NCI-H1105 treated with DMSO at 0.1 percent for 48 hours (cell line): ENCODE measurements at regions not wholly inside any gene's neighbourhood (a gene's known extent, or its start where the extent isn't known, plus 50 kb on each side); places are given as distances from the start of the nearest gene placed in this dataset.
"Not testable (repeated sequence)": the region's sequence is repeated elsewhere in the genome, so short reads cannot be mapped to it uniquely, and the experiment has no call there.

ENCODE experiments used
- DNase-seq: peaks from one replicate; lab custom pipeline; 2025; lab: John Stamatoyannopoulos, UW

DNA sequence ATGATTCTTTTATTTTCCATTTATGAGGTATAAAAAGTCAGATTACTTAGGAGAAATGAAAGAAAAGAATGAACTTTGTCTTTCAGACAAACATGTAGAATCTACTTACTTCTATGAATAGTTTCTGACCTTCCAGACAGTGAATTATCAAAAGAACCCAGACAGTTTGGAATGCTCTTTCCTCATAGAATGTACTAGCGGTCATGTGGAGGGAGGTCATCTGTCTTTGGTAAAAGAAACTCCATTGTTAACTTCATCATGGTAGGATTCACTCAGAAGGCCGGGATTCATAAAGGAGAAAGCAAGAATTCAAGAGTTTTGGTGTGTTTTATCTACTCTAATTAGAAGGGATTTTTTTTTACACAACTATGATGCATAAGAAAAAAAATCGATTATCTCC lies 144.8 kb upstream of the ZNF804B start:
- no peak for DNase-seq

DNA sequence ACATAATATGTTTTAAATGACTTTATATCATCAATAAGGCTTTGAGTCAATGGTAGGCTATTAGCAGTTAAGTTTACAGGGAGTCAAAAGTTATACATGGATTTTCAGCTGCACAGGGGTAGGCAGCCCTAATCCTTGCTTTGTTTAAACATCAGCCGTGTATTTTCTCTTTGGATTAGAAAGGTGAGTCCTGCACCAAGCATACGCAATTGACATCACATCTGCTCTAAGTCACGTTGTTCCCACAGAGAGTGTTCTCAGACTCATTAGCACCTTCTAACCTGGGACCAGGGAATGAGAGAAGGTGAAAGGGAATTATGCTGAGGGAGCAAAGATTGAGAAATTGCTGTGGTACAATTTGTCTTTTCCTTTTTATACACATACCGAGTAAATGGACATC lies 148.6 kb upstream of the ZNF804B start:
- no peak for DNase-seq

DNA sequence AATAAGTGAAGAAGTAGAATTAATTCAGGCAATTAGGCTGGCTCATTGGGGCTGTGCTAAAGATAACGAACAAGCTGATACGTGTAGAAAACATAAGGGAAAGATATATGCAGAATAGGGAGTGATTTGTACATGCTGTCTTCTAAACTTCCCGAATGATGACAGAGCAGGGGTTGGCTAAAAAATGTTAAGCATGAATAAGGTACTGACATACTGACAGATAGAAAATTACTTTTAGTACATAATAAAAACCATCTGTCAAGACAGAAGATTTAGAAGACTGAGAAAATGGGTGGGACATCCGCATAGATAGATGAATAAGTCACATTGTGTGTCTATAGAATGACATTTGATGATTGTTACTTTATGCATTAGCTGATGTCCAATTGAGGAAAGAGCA lies 158.8 kb upstream of the ZNF804B start:
- no peak for DNase-seq

DNA sequence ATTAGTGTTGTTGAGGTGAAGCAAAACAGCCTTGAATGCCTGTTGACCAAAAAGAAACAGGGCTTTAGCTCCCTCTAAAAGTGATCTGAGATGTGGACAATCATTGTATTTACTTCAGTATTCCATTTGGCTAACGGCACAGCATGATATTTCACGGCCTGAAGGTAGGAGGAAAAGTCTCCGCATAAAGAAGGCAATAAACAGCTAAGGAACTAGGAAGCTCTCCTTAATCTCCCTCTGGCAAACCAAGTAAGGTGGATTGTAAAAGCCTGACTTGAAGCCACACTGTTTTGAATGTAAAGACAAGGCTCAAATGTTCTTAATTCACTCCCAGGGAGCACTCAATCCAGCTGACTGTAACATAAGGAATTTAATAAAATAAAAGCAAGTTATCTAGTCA lies 160.0 kb upstream of the ZNF804B start:
- DNase-seq, result no peak

DNA sequence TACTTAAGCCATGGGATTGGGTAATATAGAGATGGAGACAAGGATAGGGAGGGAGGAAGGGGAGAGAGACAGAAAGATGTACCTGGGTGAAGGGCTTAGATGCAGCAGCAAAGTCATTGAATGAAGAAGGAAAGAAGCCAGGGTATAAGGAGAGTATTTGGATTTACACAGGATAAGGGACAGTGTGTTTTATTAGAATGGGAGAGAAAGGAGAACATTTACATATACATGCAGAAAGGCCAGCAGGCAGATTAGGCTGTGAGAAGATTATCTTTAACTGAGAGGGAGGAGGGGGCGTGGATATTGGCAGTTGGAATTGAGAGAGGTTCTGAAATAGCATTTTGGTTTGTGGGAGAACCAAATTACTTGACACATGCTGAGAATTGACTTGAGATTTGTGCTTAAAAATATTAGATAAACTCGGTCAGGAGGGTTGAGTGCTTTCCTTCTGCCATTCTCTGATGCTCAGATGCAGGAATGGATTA lies 161.5 kb upstream of the ZNF804B start:
- DNase-seq, result no peak

DNA sequence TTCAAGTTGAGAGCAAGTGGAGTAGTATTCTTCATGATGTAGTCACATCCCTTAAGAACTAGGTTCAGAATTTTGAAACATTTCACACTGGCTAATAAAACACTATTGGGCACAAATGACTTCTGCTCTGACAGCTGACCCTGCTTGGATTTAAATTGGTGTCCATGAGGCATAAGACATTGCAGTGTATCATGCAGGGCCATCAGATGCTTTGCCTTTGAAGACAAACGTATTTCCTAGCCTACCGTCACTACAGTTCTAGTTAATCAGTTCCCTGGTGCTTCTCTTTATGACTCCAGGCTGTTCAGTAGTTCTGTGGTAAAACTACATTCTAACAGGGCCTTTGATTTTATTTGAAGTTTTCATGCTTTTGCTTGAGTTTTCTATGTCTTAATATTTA lies 168.5 kb upstream of the ZNF804B start:
- DNase-seq, result no peak

DNA sequence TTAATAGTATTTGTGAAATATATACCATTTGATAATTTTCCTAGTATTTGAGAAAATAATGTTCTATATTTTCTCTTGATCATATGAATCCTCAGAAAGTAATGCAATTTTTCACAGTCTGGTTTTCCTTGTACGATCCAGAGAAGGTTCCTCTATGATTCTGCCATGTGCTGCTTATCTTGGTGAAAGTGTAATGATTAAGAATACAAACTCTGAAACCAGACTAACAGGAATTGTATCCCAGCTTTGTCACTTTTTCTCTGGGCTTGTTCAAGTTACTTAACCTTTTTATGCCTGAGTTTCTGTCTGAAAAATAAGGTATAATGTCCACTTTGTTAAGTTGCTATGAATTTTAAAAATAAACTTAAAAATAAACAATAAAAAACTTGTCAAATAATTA lies 169.6 kb upstream of the ZNF804B start:
- no peak for DNase-seq

DNA sequence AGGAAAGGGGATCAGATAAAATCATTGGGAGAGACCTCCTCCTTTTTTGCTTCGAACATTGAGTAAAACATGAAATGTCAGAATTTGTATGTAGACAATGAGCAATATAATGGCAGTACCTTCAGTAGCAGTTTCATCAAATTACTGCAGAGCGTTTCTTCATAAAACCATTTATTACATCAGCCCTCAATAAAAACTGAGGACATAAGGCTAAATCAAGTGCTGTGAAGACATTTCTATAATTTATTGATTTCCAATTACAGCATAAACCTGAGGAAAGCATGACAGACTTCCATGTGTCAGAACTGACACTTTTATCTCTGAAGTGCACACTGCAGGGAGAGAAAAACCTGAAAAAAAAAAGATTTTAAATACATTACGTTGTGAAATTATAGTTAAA lies 172.6 kb upstream of the ZNF804B start:
- DNase-seq, result no peak

DNA sequence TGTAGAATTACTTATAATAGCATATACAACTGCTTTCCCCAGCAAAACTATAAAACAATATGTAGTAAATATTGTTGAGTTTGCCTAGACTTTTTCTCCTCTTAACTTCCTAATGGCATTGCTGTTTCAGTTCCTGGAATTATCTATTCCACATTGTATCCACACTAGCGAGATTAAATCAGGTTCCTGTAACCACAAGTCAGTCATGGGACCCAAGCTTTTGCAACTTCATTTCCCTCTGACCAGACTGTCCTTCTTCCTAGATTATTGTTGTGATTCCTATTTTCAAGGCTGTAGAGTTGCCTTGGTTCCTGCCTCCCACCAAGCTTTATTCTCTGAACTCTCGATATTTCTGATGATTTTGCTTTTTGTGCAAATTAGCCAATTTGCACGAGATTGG lies 173.3 kb upstream of the ZNF804B start:
- no peak for DNase-seq

DNA sequence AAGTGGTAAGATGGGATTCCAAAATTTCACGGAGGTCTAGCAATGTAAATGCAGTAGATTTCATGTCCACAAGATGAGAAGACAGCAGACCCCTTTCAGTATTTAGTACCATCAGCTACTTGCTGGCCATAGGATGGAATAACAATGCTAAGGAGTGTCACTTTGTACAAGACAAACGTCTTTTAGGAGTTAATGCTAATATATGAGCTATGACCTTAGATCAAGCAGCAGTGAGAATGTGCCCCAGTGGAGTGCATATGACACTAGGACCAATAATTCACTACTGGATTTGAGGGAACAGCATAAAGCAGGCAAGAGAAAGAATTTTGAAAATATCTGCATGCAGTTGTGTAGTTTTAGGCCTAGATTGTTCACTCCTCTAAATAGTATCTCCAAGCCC lies 182.8 kb upstream of the ZNF804B start:
- no peak for DNase-seq

DNA sequence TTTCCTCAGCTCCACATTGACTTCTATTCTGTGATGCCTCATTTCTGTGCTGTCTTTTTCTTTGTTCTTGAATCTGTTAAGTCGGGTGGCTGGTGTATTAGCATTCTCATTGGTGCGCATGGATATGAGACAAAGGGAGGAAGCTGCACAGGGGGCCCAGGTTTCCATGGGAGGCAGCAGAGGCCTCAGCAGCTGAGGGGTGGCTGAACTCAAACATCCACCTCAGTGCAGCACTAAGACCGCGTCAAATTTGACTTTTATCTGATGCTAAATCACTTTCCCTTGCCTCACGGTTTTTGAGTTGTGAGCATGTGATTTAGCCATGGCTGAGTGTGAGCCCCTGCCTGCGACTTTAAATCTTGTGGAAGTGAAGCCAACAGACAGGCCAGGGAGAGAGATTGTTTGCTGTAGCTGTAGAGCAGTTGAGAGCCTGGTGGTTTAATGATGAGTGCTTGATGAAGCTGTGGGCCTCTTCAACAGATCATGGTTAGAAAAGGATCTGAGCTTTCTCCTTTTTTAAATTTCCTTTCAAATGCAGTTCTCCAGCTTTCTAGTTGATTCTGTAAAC lies 193.3 kb upstream of the ZNF804B start:
- DNase-seq, result no peak

DNA sequence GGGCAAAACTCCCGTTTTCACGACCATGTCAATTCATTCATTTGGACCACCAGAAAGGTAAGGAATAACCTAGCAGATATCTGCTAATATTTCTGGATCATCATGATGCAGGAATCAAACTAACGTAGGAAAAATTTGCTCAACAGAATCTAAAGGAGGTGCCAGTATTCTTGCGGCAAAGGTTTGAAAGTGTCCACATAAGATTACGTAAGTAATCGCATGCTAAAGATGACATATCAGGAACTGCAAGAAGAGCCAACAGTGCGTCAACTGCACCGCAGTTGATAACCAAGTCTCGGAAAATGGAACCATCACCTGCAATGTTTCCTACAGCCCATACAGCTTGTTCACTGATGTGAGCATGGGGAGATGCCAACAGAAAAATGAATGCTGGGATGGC lies 194.1 kb upstream of the ZNF804B start:
- no peak for DNase-seq

DNA sequence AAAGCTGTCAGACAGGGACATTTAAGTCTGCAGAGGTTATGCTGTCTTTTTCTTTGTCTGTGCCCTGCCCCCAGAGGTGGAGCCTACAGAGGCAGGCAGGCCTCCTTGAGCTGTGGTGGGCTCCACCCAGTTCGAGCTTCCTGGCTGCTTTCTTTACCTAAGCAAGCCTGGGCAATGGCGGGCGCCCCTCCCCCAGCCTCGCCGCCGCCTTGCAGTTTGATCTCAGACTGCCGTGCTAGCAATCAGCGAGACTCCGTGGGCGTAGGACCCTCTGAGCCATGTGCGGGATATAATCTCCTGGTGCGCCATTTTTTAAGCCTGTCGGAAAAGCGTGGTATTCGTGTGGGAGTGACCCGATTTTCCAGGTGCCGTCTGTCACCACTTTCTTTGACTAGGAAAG lies 203.1 kb upstream of the ZNF804B start:
- not testable (repeated sequence) for DNase-seq

DNA sequence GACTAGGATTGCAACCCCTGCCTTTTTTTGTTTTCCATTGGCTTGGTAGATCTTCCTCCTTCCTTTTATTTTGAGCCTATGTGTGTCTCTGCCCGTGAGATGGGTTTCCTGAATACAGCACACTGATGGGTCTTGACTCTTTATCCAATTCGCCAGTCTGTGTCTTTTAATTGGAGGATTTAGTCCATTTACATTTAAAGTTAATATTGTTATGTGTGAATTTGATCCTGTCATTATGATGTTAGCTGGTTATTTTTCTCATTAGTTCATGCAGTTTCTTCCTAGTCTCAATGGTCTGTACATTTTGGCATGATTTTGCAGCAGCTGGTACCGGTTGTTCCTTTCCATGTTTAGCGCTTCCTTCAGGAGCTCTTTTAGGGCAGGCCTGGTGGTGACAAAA lies 204.7 kb upstream of the ZNF804B start:
- not testable (repeated sequence) for DNase-seq

DNA sequence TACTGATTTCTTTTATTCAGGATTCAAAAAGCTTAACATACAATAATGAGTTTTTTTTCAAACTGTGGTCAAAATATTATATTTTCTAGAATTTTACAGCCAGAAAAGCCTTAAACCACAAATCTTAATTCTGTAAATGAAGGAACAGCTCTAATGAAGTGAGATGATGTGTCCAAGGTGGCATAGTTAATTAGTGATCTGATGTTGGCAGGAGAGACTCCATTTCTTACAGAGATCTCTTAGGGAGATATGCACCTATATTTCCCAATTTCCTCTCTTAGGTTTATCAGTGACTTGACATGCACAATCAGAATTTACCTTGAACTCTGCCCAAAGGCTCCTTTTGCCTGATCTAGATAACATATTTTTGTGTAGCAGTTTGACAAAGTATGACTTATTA lies 211.1 kb upstream of the ZNF804B start:
- no peak for DNase-seq

DNA sequence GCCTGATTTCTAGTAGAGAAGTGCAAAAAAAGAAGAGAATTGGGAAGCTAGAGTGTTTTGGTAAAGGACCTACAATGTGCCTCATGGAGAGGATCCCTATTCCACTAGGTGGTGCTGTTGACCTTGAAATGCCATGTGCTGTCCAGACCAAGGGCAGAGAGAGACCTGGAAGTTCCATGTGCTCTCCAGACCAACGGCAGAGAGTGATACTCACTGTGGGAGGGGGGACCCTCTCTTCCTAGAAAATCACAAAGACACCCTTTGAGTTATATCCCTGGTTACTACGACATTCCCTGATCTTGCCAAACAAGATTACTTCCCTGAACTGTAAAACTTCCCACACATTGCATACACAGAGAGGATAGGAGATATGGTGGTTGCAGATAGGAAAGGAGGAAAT lies 212.7 kb upstream of the ZNF804B start:
- peak; percentile 14 for DNase-seq

DNA sequence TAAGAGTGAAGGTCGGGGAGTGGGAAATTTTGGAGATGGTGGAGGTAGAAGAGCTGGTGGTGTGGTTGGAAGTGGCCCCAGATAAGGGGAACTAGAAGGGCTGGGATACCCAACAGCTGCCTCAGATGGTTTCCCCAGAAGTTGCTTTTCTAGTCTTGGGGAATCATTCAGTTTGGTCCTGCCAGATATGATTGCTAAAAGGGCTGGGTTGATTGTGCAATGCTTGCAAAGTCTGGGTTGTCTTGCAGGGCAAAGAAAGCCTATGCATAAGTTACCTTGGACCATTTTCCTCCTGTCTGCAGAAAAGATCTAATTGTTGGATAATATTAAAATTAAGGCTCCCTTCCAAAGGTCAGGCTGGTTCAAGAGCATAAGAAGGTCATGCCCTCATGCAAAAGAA lies 213.8 kb upstream of the ZNF804B start:
- DNase-seq, result no peak

DNA sequence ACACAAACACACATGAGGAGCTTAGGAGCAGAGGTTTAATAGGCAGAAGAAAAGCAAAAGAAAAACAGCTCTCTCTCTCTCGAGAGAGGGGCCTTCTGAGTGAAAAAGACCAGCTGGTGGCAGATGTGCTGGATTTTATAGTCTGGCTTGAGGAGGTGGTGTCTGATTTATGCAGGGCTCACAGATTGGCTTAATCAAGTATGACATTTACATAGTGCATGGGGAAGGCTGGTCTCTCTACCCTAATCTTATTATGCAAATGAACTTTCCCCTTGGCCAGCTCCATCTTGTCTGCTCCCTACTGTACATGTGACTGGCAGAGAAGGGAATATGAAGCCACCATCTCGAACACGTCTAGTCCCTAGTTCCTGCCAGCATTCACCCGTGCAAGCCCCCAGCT lies 219.5 kb upstream of the ZNF804B start:
- DNase-seq, result no peak

DNA sequence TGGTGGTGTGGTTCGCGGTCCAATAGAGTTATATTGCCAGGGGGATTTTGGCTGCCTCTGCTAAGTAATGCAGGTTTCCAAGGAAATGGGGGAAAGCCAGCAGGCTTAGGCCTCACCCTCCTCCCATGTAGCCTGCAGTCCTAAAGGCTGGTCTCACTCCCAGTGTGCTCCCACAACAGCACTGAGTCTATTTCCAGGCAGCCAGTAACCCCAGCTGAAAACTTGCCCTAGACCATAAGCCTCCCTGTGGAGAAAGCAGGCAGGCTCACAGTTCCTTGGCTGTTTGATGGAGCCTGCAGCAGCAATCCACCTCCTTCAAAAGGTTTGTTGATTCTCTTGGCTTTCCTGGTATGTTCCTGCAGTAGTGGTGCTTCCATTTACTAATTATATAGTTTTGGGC lies 220.0 kb upstream of the ZNF804B start:
- DNase-seq, result no peak

DNA sequence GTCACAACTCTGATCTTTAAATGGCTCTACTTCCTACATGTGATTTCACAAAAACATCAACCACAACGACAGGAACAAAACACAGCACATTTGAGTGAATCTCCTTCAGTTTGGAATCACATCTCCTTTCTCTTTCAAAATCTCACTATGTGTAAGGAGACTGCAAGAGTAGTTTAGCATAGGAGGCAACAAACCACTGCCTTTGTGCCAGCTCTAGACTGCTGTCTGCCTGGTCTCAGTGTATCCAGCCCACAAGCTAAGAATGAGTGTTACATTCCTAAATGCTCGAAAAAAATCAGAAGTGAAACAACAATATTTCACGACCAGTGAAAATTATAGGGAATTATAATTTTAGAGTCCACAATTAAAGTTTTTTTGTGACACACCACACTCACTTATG lies 217.0 kb upstream of the STEAP4 start:
- DNase-seq, result no peak

DNA sequence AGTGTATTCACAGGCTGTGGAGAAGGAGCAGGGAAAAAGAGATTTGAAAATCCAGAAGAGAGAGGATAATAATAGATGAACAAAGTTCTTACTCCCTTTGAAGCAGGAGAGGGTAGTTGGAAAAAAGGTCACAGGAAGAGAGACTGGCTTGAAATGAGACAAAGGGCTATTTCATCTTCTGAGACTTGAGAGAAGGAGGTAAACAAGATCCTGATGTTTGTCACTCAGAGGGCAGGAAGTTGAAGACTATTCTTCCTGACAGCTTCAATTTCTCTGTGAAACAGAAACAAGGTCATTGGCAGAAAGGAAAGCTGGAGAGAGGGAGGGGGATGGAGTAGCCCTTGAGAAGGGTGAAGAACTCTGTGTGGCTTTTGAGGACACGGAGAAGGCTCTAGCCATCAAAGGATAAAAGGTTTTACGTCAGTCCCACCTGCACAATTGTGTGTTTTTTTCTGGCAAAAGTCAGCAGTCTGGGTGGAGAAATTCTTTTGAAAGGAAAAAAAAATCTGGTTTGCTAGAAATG lies 216.1 kb upstream of the STEAP4 start:
- peak; percentile 15 for DNase-seq

DNA sequence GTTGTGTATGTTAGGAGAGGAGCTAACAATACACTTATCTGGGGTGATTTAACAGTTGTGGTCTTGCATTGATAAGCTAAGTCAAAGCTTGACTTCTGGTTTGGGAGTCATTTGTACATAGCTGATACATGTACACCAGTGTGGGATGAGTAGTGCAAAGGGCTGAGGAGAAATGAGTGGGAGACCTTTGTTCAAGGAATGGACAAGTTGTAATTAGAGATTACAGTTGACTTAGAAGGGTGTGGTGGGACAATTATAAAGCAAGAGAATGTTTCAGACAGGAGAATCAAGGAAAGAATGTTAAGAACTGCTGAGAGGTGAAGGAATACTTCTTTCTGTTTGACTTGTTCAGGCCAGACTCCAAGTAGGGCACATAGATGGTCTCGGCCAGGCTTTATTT lies 209.7 kb upstream of the STEAP4 start:
- no peak for DNase-seq

DNA sequence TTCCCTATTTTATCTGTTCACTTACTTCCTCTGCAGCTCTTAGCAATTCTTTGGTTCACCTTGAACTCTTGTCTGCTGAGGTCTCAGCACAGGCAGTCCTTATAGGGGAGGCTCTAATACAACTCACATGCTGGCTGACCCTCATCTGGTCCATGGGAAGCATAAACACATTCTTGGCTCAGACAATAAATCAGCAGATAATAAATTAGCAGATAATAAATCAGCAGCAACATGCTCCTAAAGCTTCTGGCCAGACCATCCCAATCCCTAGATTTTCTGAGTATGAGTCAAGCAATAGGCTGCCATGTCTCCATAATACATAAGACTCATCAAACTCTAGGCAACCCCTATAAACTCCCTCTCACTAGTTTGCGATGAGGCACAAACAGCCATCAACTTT lies 208.6 kb upstream of the STEAP4 start:
- DNase-seq, result no peak

DNA sequence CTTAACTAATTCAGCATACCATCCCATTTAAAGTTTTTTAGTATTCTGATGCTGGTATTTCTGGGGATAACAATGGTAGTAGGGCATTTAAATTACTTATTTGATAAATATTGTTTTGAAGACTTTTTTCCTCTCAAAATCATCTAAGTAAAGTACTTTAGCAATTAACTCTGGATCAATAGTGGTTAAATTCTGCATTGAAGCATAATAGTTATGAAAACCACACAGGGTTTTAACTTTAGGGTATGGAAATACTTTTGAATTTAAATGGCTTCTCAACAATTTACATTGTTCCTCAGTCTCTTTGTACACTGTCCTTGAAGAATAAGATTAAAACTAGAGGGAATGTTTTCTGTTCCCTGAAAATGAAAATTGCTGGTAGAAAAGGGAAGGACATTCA lies 202.6 kb upstream of the STEAP4 start:
- DNase-seq, result no peak

DNA sequence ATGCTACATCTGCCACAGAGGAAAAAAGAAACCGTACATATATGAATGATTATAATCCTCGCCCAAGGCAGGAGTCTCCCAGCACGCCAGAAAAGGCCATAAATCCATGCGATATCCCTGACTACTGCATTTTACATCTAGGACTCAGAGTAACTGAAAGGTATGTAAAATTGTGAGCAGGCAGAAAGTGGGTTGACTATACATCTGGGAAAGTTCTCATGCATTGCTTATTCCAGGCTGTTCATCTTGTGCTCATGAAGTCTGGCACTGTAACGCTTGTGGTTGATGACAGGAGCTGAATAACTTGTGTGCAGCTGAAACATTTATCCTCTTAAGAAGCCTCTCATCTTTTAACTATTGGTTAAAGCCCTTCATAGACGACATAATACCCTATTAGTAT lies 193.4 kb upstream of the STEAP4 start:
- DNase-seq, result no peak
